NT2/D1 (cell line): ENCODE measurements at regions not wholly inside any gene's neighbourhood (a gene's known extent, or its start where the extent isn't known, plus 50 kb on each side); places are given as distances from the start of the nearest gene placed in this dataset.

Source experiments
- SUZ12 ChIP-seq: IDR thresholded peaks from 2 replicates; pipeline ENCODE4 v1.6.1; 2011; ENCODE audit not compliant: insufficient read length, insufficient read depth; ENCODE audit errors: extremely low read depth
- YY1 ChIP-seq: IDR thresholded peaks from 2 replicates; pipeline ENCODE4 v1.6.1; 2011; ENCODE audit not compliant: insufficient read length, insufficient read depth
- ZNF274 ChIP-seq: IDR thresholded peaks from 2 replicates; pipeline ENCODE4 v1.6.1; 2011; ENCODE audit warnings: mild to moderate bottlenecking, low read depth, low read length

GRCh38 chr15:79164043-79164442 is 73.5 kb upstream of the RASGRF1 start:
- no peak for TF ChIP-seq YY1
- no peak for TF ChIP-seq ZNF274
- no peak for TF ChIP-seq SUZ12
